ENCODE measurements at regions not wholly inside any gene's neighbourhood (a gene's known extent, or its start where the extent isn't known, plus 50 kb on each side); places are given as distances from the start of the nearest gene placed in this dataset.

DNA sequence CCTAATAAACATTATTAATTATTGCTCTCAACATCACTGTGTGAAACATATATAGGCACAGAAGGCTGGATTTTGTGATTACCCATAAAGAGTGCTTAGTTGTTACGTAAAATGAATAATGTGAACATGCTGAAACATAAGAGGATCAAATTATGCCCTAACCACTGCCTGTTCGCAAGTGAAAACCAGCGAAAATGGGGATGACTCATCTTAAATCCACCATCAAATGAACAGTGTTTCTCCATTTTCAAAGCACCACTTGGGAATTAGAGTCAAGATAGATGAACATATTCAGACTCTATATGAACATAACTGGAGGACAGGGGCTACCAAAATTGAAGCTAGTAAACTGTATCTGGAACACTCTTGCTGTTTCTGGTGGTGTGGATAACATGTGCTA is 386.2 kb downstream of the HHIPL2 start:
- no peak for DNase-seq

DNA sequence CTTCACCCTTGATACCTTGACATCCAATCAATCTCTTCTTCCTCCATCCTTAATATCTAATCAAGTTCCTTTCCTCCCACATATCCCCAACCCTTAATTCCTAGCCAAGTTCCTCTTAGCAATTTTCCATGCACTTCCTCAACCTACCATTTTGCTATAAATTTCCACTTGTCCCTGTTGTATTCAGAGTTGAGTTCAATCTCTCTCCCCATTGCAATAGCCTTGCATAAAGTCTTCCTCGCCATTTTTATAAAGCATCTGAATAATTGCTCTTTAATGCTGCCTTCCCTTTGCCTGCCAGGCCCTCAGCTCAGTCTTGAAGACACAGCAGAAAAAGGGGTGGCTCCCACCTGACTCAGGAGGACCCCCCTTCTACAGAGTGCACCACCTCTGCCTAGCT is 390.3 kb downstream of the HHIPL2 start:
- no peak for DNase-seq

DNA sequence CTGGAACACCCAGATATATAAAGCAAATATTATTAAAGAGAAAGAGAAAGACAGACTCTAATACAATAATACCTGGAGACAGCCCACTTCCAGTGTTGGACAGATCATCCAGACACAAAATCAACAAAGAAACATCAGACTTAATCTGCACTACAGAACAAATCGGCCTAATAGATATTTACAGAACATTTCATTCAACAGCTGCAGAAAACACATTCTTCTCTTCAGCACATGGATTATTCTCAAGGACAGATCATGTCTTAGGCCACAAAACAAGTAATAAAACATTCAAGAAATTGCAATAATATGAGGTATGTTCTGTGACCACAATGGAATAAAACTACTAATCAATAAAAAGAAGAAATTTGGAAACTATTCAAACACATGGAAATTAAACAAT is 398.3 kb upstream of the DUSP10 start:
- no peak for DNase-seq

DNA sequence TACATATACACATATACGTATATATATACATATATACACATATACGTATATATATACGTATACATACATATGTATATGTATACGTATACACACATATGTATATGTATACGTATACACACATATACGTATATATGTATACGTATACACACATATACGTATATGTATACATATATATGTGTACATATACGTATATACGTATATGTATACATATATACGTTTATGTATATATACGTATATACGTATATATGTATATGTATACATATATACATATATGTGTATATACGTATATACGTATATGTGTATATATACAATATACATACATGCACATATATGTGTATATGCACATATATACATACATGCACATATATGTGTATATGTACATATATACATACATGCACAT is 396.2 kb upstream of the DUSP10 start:
- DNase-seq: no peak

DNA sequence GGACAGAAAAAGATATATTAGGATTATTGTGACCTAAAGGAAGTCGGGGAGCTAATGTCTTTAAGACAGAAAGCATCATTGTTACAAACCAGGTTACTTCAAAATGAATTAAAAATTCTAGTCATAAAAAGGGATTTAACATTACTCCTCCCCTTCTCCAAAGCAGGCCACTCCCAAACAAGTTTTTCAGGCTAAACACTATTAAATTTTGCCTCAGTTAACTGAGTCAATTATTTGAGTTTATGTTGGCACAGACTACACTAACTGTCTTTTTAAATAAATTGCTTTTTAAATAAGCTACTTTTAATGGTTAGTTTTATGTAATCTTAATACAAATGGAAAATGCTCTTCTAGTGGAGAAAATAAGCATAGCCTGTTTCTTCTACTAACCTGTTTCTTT is 395.0 kb upstream of the DUSP10 start:
- DNase-seq: no peak

DNA sequence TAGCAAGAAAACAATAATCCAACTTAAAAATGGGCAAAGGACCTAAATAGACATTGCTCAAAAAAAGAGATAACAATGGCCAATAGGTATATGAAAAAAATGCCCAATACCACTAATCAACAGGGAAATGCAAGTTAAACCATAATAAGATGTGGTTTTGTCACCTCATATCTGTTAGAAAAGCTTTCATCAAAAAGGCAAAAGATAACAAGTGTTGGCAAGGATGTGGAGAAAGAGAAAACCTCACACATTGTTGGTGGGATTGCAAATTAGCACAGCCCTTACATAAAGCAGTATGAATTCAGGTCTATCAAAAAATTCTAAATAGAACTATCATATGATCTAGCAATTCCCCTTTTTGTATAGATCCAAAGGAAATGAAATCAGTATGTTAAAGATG is 387.2 kb upstream of the DUSP10 start:
- DNase-seq: peak in 1 of 2 donors; percentile 2

DNA sequence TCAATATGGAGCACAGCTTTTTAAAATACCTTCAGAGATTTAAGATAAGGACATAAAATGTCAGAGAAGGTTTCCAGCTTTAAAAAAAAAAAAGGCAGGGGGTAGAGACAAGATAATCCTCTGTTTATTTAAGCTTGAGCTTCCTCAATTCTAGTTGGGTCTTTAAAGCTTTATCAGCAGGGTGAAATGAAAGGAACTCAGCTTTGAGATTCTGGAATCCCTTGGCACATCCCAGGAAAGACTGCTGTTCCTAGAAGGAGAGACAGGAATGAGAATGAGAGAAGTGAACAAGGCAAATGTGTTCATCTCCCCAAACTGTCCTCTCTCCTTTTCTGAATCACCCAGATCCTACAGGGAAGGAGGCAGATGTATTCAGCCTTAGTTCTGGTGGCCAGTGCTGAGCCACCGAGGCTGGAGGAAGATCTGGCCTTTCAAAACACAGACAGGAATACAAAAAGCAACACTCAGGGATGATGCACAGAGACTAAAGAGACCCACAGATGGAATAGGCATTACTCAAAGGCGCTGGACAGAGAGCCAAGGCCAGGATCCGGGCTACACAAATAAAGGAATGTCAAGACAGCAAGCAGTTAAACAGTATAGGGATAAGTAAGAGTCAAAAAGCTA is 385.8 kb upstream of the DUSP10 start:
- DNase-seq: no peak

DNA sequence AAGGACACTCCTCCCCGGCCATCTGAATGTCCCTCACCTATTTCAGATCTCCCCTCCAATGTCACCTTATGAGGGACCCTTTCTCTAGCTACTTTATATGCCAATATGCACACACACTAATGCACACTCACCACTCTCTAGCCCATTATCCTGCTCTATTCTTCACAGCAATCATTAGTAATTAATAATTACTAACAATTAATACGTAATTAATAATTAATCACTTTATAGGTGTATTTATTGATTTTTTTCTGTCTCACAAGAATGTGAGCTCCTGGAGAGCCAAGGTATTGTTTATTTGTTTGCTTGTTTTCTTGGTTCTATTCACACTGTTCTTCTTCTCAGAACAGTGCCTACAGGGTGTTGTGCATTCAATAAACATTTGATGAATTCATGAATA is 385.2 kb upstream of the DUSP10 start:
- no peak for DNase-seq

DNA sequence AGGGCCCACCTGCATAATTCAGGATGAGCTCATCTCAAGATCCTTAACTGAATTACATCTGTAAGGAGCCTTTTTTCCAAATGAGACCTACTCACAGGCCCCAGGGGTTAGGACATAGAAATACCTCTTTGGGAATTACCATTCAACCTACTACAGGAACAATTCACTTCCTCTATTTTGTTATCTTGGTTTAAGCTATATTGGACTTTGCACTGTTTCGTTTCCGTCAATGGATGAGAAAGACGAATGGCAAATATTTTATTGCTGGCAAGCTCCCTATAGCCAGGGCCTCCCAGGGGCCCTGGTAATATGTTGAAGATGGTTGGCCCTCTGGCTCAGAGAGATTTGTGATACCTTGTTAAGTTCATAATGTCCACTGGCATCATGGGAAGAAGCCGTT is 384.2 kb upstream of the DUSP10 start:
- DNase-seq: no peak

DNA sequence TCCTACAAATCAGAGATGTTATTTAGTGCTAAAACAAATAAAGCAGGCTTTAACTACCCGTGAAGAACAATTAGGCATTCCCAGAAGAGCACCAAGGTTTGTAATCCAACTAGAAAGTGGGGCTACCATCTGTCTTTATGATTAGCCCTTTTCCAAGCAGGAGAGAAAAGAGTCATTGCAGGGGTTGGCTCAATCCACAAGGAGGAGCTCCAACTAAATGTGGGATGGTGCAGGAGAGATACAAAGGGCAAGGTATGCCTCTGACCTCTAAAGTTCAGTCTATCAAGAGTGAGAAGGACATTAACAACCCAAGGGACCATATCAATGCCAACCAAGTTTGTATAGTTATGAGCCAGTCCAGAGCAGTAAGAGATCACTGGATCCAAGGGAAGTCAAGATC is 382.7 kb upstream of the DUSP10 start:
- DNase-seq: no peak

DNA sequence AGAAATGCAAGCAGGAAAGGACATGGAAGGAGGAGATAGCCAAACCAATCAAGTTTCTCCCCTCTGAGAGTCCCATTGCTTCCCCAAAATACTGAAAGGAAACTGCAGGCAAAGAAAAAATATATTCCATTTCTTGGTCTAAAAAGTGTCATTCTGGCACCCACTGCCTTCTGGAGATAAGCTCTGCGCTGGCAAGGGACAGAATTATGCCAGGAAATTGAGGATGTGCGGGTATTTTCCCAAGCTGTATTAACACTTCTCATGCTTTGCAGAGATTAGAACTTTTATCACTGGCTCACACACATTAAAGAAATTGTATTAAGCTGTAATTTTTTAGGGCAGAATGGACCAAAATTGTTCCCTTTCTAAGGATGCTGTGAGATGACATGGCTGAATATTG is 381.2 kb upstream of the DUSP10 start:
- DNase-seq: no peak

DNA sequence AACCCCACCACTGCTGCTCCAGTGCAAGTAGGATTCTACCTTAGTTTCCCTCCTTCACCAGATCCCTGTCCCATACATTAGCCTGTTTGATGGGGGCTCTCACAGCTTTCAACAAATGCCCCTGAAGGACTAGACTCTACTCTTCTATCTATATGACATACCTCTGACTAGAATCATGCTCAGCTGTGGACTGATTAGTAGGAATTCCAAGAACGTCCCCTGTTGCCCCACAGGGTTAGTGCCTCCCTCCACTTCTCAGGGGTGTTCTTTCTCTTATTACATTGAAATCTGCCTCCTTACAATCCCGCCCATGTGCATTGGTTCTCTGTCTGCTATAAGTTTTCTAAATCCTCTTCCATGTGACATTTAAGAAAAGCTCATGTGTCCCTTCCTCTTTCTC is 375.9 kb upstream of the DUSP10 start:
- DNase-seq: no peak

DNA sequence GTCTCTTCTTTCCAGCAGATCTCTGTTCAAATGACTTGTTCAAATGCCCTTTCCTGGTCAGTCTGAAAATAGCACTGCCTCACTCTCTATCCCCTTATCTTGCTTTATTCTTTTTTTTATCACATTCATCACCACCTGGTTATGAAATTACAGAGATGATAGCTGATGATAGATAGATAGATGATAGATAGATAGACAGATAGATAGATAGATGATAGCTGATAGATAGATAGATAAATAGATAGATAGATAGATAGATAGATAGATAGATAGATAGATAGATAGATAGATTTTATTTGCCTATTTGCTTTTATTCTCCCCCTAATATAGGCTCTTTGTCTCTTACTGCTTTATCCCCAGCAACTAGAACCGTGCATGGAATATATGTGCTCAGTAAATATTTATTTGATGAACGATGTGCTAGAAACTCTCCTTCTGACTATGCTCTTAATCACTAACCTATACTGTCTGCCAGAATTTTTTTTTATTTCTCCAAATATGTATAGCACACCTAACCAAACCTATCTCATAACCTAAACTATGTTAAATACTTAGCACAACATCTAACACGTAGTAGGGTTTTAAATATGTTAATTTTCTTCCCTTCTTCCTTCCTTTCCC is 372.8 kb upstream of the DUSP10 start:
- DNase-seq: no peak

DNA sequence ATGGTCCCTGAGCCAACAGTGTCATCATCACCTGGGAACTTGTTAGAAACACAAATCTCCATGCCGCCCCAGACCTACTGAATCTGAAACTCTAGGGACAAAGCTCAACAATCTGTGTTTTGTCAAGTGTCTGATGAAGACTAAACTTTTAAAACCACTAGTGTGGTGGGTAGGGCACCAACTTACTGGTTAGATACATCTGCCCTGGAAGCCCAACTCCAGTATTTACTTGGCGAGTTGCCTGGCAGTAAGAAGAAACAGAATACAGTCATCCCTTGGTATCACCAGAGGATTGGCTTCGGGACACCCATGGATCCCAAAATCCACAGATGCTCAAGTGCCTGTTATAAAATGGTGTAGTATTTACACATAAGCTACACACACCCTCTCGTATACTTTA is 367.9 kb upstream of the DUSP10 start:
- no peak for DNase-seq

DNA sequence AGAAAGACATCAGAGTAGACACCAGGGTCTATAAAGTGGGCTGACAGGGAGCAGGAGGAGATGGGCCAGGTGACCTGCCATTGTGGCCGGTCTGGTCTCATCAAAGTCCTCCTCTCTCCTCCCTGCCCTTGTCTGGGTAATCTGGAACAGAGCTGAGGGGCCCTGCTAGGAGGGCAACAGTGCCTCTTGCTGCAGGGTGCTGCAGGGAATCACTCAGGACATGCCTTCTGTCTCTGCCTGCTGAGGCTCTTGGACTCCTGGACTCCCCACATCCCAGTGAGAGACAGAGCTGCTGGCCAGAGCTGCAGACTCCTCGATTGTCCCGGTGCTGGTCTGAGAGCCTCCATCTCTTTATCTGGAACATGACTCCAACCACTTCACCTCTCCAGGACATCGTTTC is 366.1 kb upstream of the DUSP10 start:
- DNase-seq: no peak

DNA sequence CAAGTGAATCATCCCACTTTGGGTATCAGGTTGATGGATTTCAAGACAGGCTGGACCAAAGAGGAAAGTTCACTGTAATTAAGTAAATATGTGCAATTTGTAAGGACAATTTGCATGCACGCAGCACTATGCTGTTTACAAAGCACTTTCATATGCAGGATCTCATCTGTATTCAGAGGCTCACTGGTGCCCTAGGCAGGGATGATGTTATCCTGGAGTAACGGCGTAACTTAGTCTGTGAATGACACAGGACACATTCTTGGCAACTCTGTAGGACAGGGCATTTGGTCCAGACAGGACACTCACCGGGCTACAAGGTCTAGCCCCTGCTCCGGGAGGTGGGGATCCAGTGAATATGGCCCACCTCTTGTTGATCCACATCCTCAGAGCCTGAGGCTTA is 365.4 kb upstream of the DUSP10 start:
- no peak for DNase-seq

DNA sequence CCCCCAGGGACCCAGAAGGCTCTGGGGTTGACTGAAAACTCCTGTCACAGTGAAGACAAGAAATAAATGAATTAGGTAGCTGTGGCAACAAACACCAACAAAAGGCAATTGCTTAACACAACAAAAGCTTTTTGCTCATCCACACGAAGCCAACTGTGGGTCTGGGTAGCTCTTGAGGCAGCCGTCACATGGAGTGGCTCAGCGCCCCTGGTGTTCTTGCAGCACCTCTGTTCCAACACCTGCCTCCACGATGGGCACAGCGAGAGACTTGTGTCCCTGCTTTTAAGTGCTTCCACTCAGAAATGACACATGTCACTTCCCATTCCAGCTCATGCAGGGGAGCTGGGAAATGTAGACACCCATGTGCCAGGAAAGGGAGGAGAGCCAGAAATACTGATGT is 364.5 kb upstream of the DUSP10 start:
- no peak for DNase-seq

DNA sequence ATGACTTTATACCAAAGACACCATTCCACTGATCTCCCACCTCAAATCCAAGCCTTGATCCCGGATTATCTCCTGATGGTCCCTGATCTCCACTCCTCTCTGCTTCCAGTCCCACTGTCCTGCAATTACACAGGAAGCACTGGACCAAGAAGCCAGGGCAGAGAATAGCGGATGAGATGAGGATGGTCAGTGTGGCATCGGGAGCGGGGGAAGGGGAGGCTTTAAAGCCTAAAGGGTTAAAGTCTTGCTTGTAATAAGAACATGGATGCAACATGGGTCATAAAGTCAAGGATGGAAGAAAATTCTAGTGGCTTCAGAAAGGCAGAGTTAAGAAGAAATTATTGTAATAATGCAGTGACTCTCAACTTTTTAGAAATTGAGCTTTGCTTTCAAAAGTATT is 364.0 kb upstream of the DUSP10 start:
- DNase-seq: no peak

DNA sequence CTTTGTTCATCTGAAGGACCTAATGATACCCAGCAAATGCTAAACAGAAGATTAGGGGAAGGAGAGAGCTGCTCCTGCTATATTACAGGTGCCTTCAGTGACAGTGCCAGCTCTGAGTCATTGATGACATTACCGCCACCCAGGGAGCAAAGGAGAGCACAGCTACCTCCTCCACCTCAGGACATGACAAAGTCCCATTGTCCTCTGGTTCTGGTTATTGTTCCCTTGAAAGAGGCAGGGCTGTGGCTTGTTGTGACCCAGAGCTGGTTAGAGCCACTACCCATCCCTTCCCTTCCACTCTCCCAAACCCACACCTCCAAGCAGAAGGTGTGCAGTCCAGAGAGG is 363.5 kb upstream of the DUSP10 start:
- no peak for DNase-seq

DNA sequence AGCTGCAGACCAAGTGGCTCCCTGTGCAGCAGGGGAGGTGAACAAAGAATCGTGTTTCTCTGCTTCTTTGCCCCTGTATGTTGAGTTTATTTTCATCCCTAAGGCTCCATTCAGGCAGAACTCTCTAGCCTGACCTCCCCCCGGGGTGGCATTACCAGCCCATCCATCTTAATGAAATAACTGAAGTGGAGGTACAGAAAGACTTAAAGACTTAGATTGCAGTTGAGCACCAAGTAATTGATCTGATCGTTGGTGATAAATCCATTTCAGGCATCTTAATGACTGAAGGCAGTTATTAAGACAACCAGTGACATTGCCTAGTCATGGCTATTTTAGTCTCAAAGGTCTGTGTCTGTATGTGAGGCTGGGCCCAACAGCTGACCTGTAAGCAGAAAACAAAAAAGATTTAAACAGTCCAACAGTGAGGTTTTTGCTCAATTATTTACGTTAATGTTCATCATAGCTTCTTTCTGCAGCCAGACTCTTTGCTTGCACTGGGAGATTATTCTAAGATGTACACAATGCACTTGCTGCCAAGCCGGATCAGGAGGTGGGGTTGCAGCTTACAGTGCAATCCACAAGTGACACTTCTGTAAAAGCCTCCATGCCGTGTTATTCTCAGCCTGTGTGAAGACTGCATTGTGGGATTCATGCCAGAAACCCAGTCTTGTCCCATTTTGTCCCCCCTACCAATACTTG is 363.0 kb upstream of the DUSP10 start:
- DNase-seq: no peak

DNA sequence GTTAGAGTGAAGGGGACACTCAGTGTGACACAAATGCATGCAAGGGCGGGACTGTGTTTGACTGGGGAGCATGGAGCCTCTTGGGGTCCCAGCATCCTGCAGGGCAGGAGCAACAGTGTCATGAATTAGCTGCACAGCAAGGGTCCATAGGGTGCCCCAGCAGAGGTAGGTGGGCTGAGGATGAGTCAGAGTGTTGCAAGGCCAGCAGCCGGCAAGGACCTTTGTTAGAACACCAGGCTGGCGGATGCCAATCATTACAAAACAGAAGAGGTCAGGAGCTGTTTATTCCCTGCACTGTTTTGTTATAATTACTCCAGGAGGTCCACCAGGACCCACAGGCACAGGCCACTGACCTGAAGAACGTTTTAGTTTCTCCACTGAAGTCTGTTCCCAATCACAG is 362.2 kb upstream of the DUSP10 start:
- no peak for DNase-seq

DNA sequence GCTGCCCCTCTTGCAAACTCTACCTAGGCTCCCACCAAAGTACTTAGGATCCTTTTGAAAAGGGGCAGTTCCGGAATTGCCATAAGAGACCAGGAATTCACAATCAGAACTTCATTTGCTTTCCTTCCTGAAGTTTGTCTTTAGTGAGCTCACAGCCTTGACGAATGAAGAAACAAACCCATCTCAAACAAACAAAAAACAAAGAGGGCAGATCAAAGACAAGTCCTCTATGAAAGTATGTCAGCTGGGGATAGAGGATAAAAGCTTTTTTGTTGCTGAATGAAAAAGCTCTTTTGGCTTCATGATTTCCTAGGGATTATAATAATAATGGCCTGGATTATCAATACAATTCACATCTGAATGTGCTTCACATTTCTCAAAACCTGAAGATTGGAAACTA is 357.9 kb upstream of the DUSP10 start:
- no peak for DNase-seq

DNA sequence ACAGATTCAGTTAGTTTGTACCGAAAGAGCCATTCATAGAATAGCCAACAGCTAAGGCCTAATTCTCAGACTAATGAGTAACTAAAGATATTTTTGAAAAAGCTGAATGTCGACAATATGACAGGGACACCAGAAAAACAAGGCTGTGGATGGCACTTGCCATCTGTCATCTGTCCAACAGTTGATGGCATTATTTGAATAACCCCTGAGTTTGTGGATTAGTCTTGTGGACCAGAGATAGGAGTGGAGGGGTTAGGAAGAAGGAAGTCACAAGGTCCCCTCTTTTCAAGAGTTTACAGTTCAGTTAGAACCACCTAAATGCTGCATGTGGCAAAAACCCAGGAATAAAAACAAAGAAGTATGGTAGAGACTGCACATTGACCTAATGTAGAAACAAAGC is 356.5 kb upstream of the DUSP10 start:
- no peak for DNase-seq

DNA sequence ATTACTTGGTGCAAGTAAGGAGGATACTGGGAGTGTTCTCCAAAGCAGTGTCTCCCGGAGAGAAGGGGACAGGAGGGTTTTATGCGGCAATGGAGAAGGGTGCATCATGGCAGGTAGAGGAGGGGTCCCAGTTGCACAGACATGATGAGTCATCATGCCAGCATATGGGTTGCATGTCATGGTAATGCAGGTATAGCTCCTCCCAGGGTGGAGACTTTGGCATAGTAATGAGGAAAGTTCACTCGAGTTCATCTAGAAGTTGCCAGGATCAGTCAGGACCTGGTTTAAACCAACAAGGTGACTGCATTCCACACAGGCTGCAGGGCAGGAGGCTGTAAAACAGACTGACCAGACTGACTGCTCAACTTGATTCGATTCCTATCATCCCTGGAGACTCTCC is 355.7 kb upstream of the DUSP10 start:
- no peak for DNase-seq

DNA sequence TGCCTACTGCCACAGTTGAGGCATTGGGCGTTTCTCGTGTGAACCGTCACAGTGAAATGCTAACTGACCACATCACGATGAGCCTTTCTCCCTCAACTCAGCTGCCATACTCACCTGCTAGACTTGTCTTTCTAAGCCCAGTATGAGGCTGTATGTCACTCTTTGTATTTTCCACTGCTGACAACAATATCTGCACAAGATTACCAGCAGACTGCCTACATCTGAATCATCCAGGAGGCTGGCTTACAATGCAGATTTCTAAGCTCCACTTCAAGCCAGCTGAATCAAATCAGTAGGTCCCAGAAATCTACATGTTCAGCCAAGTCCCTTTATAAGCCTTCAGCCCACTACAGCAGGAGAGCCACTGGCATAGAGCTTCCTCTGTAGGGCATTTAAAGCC is 355.0 kb upstream of the DUSP10 start:
- DNase-seq: no peak
